A549 (cell line): ENCODE measurements at regions not wholly inside any gene's neighbourhood (a gene's known extent, or its start where the extent isn't known, plus 50 kb on each side); places are given as distances from the start of the nearest gene placed in this dataset.

Source experiments
- ATAC-seq, 2 experiments: fragments of 200-7000 bp in 1 of 2; fragments of >200 bp in 1 of 2; cut with Nextera tagmentation in 1 of 2; cut with Tn5 transposase in 1 of 2; 3 replicates each; pipeline versions ENCODE4 v1.8.0 to v1.9.1; 2018 to 2020; ENCODE audit warnings: mild to moderate bottlenecking in 1 of 2, moderate library complexity in 1 of 2
- CTCF ChIA-PET: fragments of 300-600 bp; sonication (Branson Sonifier 250); formaldehyde crosslinking; extraction: SDS; loops from one replicate; lab custom pipeline; 2021; ENCODE audit warnings: antibody characterized with exemption, inconsistent platforms; lab: Yijun Ruan, JAX
- POLR2A ChIA-PET: fragments of 350-600 bp; formaldehyde crosslinking; extraction: SDS; loops from one replicate; lab custom pipeline; 2021; ENCODE audit warnings: antibody characterized with exemption, inconsistent platforms; lab: Yijun Ruan, JAX
- DNase-seq, 2 experiments: peaks; one replicate each; pipeline versions ENCODE4 v3.0.0 to v3.0.0-alpha.2; 2011 to 2016; ENCODE audit warnings: low read depth in 1 of 2, low spot score in 1 of 2
- FAIRE-seq: peaks from 2 replicates; lab custom pipeline; 2011; peaks lifted over from hg19 to GRCh38; lab: Jason Lieb, UNC
- H3K27ac ChIP-seq, 2 experiments: fragments of >200 bp; sonication (Bioruptor Twin); formaldehyde crosslinking; 3 replicates each; pipeline ENCODE4 v1.5.1; 2016 to 2017
- H3K4me1 ChIP-seq: fragments of >200 bp; sonication (Bioruptor Twin); formaldehyde crosslinking; 3 replicates; pipeline ENCODE4 v1.6.1; 2016
- H3K4me2 ChIP-seq: fragments of >200 bp; sonication (Bioruptor Twin); formaldehyde crosslinking; 3 replicates; pipeline ENCODE4 v1.6.1; 2016
- H3K4me3 ChIP-seq: fragments of >200 bp; sonication (Bioruptor Twin); formaldehyde crosslinking; 3 replicates; pipeline ENCODE4 v1.5.1; 2016
- H3K9me3 ChIP-seq: fragments of >200 bp; sonication (Bioruptor Twin); formaldehyde crosslinking; 3 replicates; pipeline ENCODE4 v1.6.1; 2016
- CBX8 ChIP-seq: fragments of 200-600 bp; sonication (generic); IDR thresholded peaks from 2 replicates; pipeline ENCODE4 v1.6.1; 2016
- CHD2 ChIP-seq: fragments of 150-350 bp; IDR thresholded peaks from 2 replicates; pipeline ENCODE4 v1.6.1; 2014; ENCODE audit warnings: low read length; ENCODE audit not compliant: partially characterized antibody
- EP300 ChIP-seq, 2 experiments: fragments of >200 bp; sonication (Bioruptor Twin); formaldehyde crosslinking; IDR thresholded peaks; 2 replicates in 1 of 2; 3 replicates in 1 of 2; pipeline ENCODE4 v1.6.1; 2016 to 2017
- FOXS1 ChIP-seq: fragments of 250-450 bp; sonication (Bioruptor Pico); IDR thresholded peaks from 2 replicates; pipeline ENCODE4 v1.5.0; 2020; ENCODE audit warnings: mild to moderate bottlenecking, moderate library complexity
- HOXB5 ChIP-seq: fragments of 250-450 bp; sonication (Bioruptor Pico); IDR thresholded peaks from 2 replicates; pipeline ENCODE4 v1.5.0; 2020; ENCODE audit warnings: mild to moderate bottlenecking, moderate library complexity
- JUN ChIP-seq, 2 experiments: fragments of >200 bp; sonication (Bioruptor Twin); formaldehyde crosslinking; IDR thresholded peaks; 2 replicates in 1 of 2; 3 replicates in 1 of 2; pipeline ENCODE4 v1.6.1; 2016 to 2017
- JUNB ChIP-seq: fragments of >200 bp; sonication (Bioruptor Twin); formaldehyde crosslinking; IDR thresholded peaks from 2 replicates; pipeline ENCODE4 v1.6.1; 2016
- KDM5A ChIP-seq: fragments of 200-600 bp; sonication (generic); IDR thresholded peaks from 2 replicates; pipeline ENCODE4 v1.6.1; 2016; ENCODE audit warnings: antibody characterized with exemption, mild to moderate bottlenecking
- NR3C1 ChIP-seq: fragments of >200 bp; sonication (Bioruptor Twin); formaldehyde crosslinking; IDR thresholded peaks from 3 replicates; pipeline ENCODE4 v1.6.1; 2017
- POLR2AphosphoS2 ChIP-seq: conservative IDR thresholded peaks from 2 replicates; pipeline ENCODE4 v1.6.1; 2012; ENCODE audit warnings: low read length, improper control_type of control experiment, inconsistent platforms
- RARB ChIP-seq: fragments of 250-450 bp; sonication (Bioruptor Pico); IDR thresholded peaks from 2 replicates; pipeline ENCODE4 v1.8.0; 2021; ENCODE audit warnings: mild to moderate bottlenecking, moderate library complexity
- RCOR1 ChIP-seq: fragments of 150-350 bp; IDR thresholded peaks from 2 replicates; pipeline ENCODE4 v1.6.1; 2014; ENCODE audit warnings: antibody characterized with exemption, low read length, low read depth
- RNF2 ChIP-seq: fragments of 200-600 bp; sonication (generic); IDR thresholded peaks from 2 replicates; pipeline ENCODE4 v1.6.1; 2016; ENCODE audit warnings: low read depth, mild to moderate bottlenecking, antibody characterized with exemption, moderate library complexity, borderline replicate concordance
- SREBF2 ChIP-seq: fragments of 450-650 bp; IDR thresholded peaks from 2 replicates; pipeline ENCODE4 v1.6.1; 2014; ENCODE audit warnings: mild to moderate bottlenecking, moderate library complexity
- TFCP2L1 ChIP-seq: fragments of 250-450 bp; sonication (Bioruptor Pico); IDR thresholded peaks from 2 replicates; pipeline ENCODE4 v1.5.0; 2021; ENCODE audit warnings: mild to moderate bottlenecking
- ZNF302 ChIP-seq: fragments of 250-450 bp; sonication (Bioruptor Pico); IDR thresholded peaks from 2 replicates; pipeline ENCODE4 v1.9.0; 2021; ENCODE audit warnings: inconsistent platforms, mild to moderate bottlenecking, moderate library complexity
- WGBS: methylation state at CpG from one replicate; pipeline ENCODE4 v1.1.6; 2017; ENCODE audit errors: missing lambda C conversion rate; 5-methylcytosine and 5-hydroxymethylcytosine counted together
- TF ChIP-seq, protein P1 (sequence below): fragments of 250-450 bp; sonication (Bioruptor Pico); IDR thresholded peaks from 2 replicates; pipeline ENCODE4 v1.5.0; 2021; ENCODE audit warnings: mild to moderate bottlenecking, moderate library complexity, borderline replicate concordance
- TF ChIP-seq, protein P2 (sequence below): IDR thresholded peaks from 2 replicates; pipeline ENCODE4 v1.6.1; 2012
- TF ChIP-seq, protein P3 (sequence below): fragments of 200-600 bp; sonication (generic); IDR thresholded peaks from 2 replicates; pipeline ENCODE4 v1.6.1; 2016; ENCODE audit warnings: antibody characterized with exemption, mild to moderate bottlenecking, moderate library complexity

DNA sequence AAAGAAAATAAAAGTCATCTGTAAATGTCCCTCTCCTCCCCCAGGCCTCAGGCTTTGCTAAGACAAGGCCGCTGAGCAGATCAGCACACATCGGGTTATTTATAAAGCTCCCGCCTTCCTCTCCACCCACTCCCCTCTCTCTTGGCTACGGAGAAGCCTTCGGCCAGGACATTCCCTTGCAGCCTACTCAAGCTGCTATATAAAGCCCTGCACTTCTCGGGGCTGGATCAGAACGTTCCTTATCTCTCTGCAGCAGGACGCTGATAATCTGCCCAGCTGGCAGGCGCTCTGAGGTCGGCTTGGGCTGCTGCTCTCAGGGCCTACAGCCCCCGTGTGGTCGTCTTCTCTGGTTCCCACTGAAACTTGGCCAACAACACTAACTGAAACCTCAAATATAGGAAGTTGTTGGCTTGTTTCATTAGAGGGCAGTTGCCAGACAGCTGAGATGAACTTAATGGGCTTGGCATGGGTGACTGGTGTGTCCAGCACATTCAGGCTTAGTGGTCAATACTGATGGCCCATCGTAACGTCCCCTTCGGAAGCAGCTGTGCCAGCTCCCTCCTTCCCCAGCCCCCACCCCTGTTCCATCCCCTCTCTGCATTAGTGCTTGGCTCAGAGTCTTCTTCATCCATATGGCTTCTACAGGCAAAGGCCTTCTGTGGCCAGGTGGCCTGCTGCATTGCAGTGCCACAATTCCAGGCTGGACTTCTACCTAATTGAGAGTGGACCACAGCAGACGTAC lies 64.6 kb downstream of the IER5 start:
- ChIA-PET POLR2A (no interaction called here), CTCF (interaction anchor here (0.7 to 3.9 kb wide), 9 partner anchors 8 to 637 kb away, joined by 3 to 40 read pairs (median 5); no protein-coding TSS in a partner anchor)
- TF ChIP-seq JUNB (no peak), RNF2 (no peak), RARB (CRISPR knock-in tag) (no peak), KDM5A (no peak), CBX8 (no peak), HOXB5 (no peak), JUN (IDR thresholded peaks at IDR 0.05) (no peak), ZNF302 (CRISPR knock-in tag) (no peak), NR3C1 (no peak), RCOR1 (no peak), POLR2AphosphoS2 (no peak), EP300 (IDR thresholded peaks at IDR 0.05) (no peak)
- TF ChIP-seq, protein P1, sequence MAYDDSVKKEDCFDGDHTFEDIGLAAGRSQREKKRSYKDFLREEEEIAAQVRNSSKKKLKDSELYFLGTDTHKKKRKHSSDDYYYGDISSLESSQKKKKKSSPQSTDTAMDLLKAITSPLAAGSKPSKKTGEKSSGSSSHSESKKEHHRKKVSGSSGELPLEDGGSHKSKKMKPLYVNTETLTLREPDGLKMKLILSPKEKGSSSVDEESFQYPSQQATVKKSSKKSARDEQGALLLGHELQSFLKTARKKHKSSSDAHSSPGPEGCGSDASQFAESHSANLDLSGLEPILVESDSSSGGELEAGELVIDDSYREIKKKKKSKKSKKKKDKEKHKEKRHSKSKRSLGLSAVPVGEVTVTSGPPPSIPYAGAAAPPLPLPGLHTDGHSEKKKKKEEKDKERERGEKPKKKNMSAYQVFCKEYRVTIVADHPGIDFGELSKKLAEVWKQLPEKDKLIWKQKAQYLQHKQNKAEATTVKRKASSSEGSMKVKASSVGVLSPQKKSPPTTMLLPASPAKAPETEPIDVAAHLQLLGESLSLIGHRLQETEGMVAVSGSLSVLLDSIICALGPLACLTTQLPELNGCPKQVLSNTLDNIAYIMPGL (CRISPR knock-in tag) = no peak
- TF ChIP-seq, protein P2, sequence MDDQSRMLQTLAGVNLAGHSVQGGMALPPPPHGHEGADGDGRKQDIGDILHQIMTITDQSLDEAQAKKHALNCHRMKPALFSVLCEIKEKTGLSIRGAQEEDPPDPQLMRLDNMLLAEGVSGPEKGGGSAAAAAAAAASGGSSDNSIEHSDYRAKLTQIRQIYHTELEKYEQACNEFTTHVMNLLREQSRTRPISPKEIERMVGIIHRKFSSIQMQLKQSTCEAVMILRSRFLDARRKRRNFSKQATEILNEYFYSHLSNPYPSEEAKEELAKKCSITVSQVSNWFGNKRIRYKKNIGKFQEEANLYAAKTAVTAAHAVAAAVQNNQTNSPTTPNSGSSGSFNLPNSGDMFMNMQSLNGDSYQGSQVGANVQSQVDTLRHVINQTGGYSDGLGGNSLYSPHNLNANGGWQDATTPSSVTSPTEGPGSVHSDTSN = no peak
- TF ChIP-seq, protein P3, sequence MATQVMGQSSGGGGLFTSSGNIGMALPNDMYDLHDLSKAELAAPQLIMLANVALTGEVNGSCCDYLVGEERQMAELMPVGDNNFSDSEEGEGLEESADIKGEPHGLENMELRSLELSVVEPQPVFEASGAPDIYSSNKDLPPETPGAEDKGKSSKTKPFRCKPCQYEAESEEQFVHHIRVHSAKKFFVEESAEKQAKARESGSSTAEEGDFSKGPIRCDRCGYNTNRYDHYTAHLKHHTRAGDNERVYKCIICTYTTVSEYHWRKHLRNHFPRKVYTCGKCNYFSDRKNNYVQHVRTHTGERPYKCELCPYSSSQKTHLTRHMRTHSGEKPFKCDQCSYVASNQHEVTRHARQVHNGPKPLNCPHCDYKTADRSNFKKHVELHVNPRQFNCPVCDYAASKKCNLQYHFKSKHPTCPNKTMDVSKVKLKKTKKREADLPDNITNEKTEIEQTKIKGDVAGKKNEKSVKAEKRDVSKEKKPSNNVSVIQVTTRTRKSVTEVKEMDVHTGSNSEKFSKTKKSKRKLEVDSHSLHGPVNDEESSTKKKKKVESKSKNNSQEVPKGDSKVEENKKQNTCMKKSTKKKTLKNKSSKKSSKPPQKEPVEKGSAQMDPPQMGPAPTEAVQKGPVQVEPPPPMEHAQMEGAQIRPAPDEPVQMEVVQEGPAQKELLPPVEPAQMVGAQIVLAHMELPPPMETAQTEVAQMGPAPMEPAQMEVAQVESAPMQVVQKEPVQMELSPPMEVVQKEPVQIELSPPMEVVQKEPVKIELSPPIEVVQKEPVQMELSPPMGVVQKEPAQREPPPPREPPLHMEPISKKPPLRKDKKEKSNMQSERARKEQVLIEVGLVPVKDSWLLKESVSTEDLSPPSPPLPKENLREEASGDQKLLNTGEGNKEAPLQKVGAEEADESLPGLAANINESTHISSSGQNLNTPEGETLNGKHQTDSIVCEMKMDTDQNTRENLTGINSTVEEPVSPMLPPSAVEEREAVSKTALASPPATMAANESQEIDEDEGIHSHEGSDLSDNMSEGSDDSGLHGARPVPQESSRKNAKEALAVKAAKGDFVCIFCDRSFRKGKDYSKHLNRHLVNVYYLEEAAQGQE = no peak
- FAIRE-seq (no peak), DNase-seq (no peak), ATAC-seq (peak in 1 of 2 experiments; percentile 36; a peak in 3 of 6 replicates)
- no peak overlapping the region for H3K4me3 ChIP-seq
- WGBS = 85% methylated on average over 16 of the region's 16 CpGs
- H3K4me2 ChIP-seq = no peak overlapping the region
- no peak overlapping the region for H3K27ac ChIP-seq
- peaks cover 3% of the 10 kb centered on the region; the same call in 1 of the 3 replicates for H3K9me3 ChIP-seq
- no peaks in the 10 kb centered on the region; the same call in 2 of the 3 replicates for H3K4me1 ChIP-seq

DNA sequence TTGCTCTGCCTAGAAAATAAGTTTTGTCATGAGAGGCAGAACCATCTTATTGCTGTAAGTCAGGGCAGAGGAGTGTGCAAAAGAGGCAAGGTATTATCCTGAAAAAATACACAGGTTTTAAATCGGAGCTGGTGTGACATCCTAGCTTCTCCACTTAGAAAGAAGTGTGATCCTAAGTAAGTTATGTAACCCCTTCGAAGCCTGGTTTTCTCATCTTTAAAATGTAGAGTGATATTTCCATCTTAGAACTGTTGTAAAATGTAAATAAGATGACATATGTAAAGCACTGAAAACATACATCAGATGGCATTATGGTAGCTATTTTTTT lies 65.1 kb downstream of the IER5 start:
- Histone ChIP-seq H3K27ac (no peak overlapping the region), H3K4me1 (no peaks in the 10 kb centered on the region; the same call in 2 of the 3 replicates), H3K4me2 (no peak overlapping the region), H3K9me3 (peaks cover 3% of the 10 kb centered on the region; the same call in 1 of the 3 replicates), H3K4me3 (no peak overlapping the region)
- POLR2A ChIA-PET = no interaction called here
- WGBS = 81% methylated on average over 2 of the region's 2 CpGs
- TF ChIP-seq FOXS1 (CRISPR knock-in tag) (no peak), TFCP2L1 (CRISPR knock-in tag) (no peak), SREBF2 (no peak), RNF2 (no peak), CHD2 (no peak)
- ATAC-seq = no peak
- CTCF ChIA-PET = interaction anchor here (0.7 to 3.9 kb wide), 6 partner anchors 9 to 638 kb away, joined by 3 to 40 read pairs (median 4); no protein-coding TSS in a partner anchor
- DNase-seq = no peak
- no peak for FAIRE-seq
